Heart right ventricle (tissue), 16 donors: ENCODE measurements at regions not wholly inside any gene's neighbourhood (a gene's known extent, or its start where the extent isn't known, plus 50 kb on each side); places are given as distances from the start of the nearest gene placed in this dataset.

ENCODE experiments used
- ATAC-seq, 8 donors: fragments of 200-7000 bp; cut with Tn5 transposase; one replicate each; pipeline ENCODE4 v1.9.1; 2020; ENCODE audit warnings: mild to moderate bottlenecking in 8 of 8, moderate library complexity in 8 of 8, moderate number of reproducible peaks in 1 of 8
- DNase-seq, 2 donors: peaks; one replicate each; pipeline ENCODE4 v3.0.0-alpha.2; 2020
- H3K27ac ChIP-seq, 10 donors: fragments of 200-600 bp; sonication (generic) in 2 of 10; one replicate each; pipeline versions ENCODE4 v1.5.0 to v1.8.0; 2020 to 2022; ENCODE audit warnings: mild to moderate bottlenecking in 3 of 10
- H3K27me3 ChIP-seq, 7 donors: fragments of 200-600 bp; one replicate each; pipeline ENCODE4 v1.8.0; 2021 to 2022; ENCODE audit warnings: mild to moderate bottlenecking in 2 of 7
- H3K36me3 ChIP-seq, 9 donors: fragments of 200-600 bp; sonication (generic) in 1 of 9; one replicate each; pipeline versions ENCODE4 v1.5.0 to v1.8.0; 2020 to 2022; ENCODE audit warnings: mild to moderate bottlenecking in 2 of 9
- H3K4me1 ChIP-seq, 9 donors: fragments of 200-600 bp; sonication (generic) in 1 of 9; one replicate each; pipeline versions ENCODE4 v1.5.0 to v1.8.0; 2020 to 2022; ENCODE audit warnings: mild to moderate bottlenecking in 4 of 9
- H3K4me3 ChIP-seq, 10 donors: fragments of 200-600 bp; sonication (generic) in 2 of 10; one replicate each; pipeline versions ENCODE4 v1.5.0 to v1.8.0; 2020 to 2022; ENCODE audit warnings: mild to moderate bottlenecking in 7 of 10, moderate library complexity in 2 of 10
- H3K9me3 ChIP-seq, 11 donors: fragments of 200-600 bp in 10 of 11; sonication (generic) in 2 of 11; one replicate each; pipeline versions ENCODE4 v1.5.0 to v1.8.0; 2013 to 2022; ENCODE audit warnings: mild to moderate bottlenecking in 2 of 11, control low read depth in 1 of 11, moderate library complexity in 1 of 11
- CTCF ChIP-seq, 9 donors: fragments of 200-600 bp; sonication (generic) in 2 of 9; IDR thresholded peaks; one replicate each; pipeline versions ENCODE4 v1.5.0 to v1.8.0; 2021 to 2022; ENCODE audit warnings: antibody characterized with exemption in 9 of 9, mild to moderate bottlenecking in 5 of 9, moderate library complexity in 1 of 9
- WGBS, 2 donors: extraction: QIAGEN DNeasy Blood & Tissue Kit; methylation state at CpG; one replicate each; pipeline ENCODE4 v1.1.7; 2013; ENCODE audit warnings: inconsistent platforms in 1 of 2; 5-methylcytosine and 5-hydroxymethylcytosine counted together
- intact Hi-C, 10 donors: fragments of 100-400 bp; cut with DNase I; formaldehyde crosslinking; loops; one replicate each; pipeline versions ENCODE4 v1.11.1 to v1.14.2; 2022
- donor health status: Arrhythmogenic right ventricular cardiomyopathy.
- donor health status: ischemic (EF 13 %, LVEDD 7.1; RV severe dilation, severe dysfunction).
- donor health status: healthy with polysubstance abuse.
- donor health status: DM: no; HTN: yes; CAD: no.
- donor health status: DM: no; HTN: no; CAD: no.
- donor health status: ischemic (EF 25% LVEDD 6.9; RV normal size, moderate dysfunction).
- donor health status: ischemic (EF 25% LVEDD 5.7; RV mildly dilated, moderate dysfunction).
- donor health status: healthy.
- donor health status: DM: yes; HTN: yes; CAD: no.
- donor health status: Ischemic cardiomyopathy.
- donor health status: ischemic (EF 35%, LVEDD 5.7; RV mildly dilated, moderate dysfunction).
- donor health status: nonischemic (EF 11% LVEDD 7.7; RV severe dilation, severe dysfunction).
- donor health status: DM: yes; HTN: yes; CAD: no.
- donor health status: PGD.
- donor health status: ischemic (EF 29% LVEDD 5.4; RV normal size, mild dysfunction).
- donor health status: nonischemic (EF 23%, LVEDD 6.1; RV moderate dilation, normal function).

- Histone ChIP-seq H3K27me3 (no peaks in the 10 kb centered on the region), H3K27ac (no peak overlapping the region), H3K36me3 (no peaks in the 10 kb centered on the region), H3K4me3 (no peak overlapping the region), H3K4me1 (peaks cover 0 to 7% (median 0%) of the 10 kb centered on the region in 9 donors), H3K9me3 (no peaks in the 10 kb centered on the region)
- WGBS, 2 donors = 76 to 78% methylated on average over 3 of the region's 3 CpGs
- intact Hi-C loops = no loop called here
- DNase-seq = no peak
- no peak for TF ChIP-seq CTCF (IDR thresholded peaks at IDR 0.05)
- no peak for ATAC-seq
Observed at GRCh38 chr4:89404530-89404929, 96.9 kb upstream of the GPRIN3 start.

- intact Hi-C loops = no loop called here
- Histone ChIP-seq H3K27ac (no peak overlapping the region), H3K36me3 (no peaks in the 10 kb centered on the region), H3K4me3 (no peak overlapping the region), H3K27me3 (no peaks in the 10 kb centered on the region), H3K9me3 (no peaks in the 10 kb centered on the region), H3K4me1 (peaks cover 0 to 2% (median 0%) of the 10 kb centered on the region in 9 donors)
- no peak for TF ChIP-seq CTCF (IDR thresholded peaks at IDR 0.05)
- 95 to 96% methylated on average over 2 of the region's 2 CpGs for WGBS, 2 donors
- DNase-seq (no peak), ATAC-seq (no peak)
Observed at GRCh38 chr4:89403826-89404225, 96.2 kb upstream of the GPRIN3 start.

- H3K9me3 ChIP-seq = no peaks in the 10 kb centered on the region
- intact Hi-C loops = no loop called here
- no peak for ATAC-seq
- peaks cover 0 to 10% (median 0%) of the 10 kb centered on the region in 9 donors for H3K4me1 ChIP-seq
- no peak for TF ChIP-seq CTCF (IDR thresholded peaks at IDR 0.05)
- no peak overlapping the region for H3K4me3 ChIP-seq
- 74 to 83% methylated on average over 7 of the region's 7 CpGs for WGBS, 2 donors
- no peak overlapping the region for H3K27ac ChIP-seq
- no peaks in the 10 kb centered on the region for H3K36me3 ChIP-seq
- H3K27me3 ChIP-seq = no peaks in the 10 kb centered on the region
- no peak for DNase-seq
Observed at GRCh38 chr4:89400287-89401035, 92.9 kb upstream of the GPRIN3 start.

GRCh38 chr4:89398644-89399043 lies 91.0 kb upstream of the GPRIN3 start:
- Histone ChIP-seq H3K27ac (no peak overlapping the region), H3K36me3 (no peaks in the 10 kb centered on the region), H3K4me3 (no peak overlapping the region), H3K4me1 (peaks cover 0 to 10% (median 0%) of the 10 kb centered on the region in 9 donors), H3K27me3 (no peaks in the 10 kb centered on the region), H3K9me3 (no peaks in the 10 kb centered on the region)
- DNase-seq (no peak), ATAC-seq (no peak)
- TF ChIP-seq CTCF (IDR thresholded peaks at IDR 0.05) = no peak
- intact Hi-C loops = no loop called here
